ENCODE measurements at regions not wholly inside any gene's neighbourhood (a gene's known extent, or its start where the extent isn't known, plus 50 kb on each side); places are given as distances from the start of the nearest gene placed in this dataset.

DNA sequence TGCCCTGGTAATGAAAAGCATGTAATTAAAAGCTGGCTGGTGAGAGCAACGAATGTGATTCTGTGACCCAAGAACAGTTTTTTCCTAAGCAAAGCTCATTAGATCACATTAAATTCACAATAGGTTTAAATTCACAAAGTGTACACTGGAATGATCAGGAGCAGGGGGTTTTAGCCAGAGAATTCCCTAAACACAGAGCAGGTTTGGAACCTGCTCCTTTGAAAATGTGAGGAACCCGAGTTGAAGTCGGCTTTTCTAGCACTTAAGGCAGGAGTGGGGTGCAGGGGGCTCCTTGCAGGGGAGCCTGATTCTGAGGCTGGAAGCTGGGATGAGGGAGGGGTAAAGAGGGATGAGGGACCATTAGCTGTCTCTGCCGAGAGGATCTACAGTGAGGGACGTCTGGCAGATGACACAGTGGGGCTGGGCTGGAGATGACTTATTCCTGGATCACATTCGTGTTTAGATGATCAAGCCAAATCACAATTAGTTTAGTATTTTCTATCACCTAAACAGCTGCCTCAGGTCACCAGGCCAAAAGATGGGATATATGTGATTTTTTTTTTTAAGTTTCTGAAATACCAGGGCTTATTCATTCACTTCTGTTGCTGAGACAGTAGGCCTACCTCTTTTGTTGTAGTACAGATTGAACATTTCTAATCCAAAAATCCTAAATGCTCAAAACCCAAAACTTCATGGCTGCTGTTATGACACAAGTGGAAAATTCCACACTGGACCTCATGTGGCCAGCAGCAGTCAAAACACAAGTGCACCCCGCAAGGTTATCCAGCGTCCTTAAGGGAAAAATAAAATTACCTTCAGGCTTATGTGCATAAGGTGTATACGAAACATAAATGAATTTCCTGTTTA, 93.1 kb upstream of the HIVEP1 start:
- Mint-ChIP-seq H3K4me3 (no peak overlapping the region), H3K9me3 (no peaks in the 10 kb centered on the region), H3K4me1 (ENCODE audit: low read depth) (no peaks in the 10 kb centered on the region), H3K27ac (no peak overlapping the region), H3K36me3 (ENCODE audit: low read depth) (no peaks in the 10 kb centered on the region), H3K27me3 (no peaks in the 10 kb centered on the region)
- intact Hi-C loops (cut with micrococcal nuclease): no loop called here

DNA sequence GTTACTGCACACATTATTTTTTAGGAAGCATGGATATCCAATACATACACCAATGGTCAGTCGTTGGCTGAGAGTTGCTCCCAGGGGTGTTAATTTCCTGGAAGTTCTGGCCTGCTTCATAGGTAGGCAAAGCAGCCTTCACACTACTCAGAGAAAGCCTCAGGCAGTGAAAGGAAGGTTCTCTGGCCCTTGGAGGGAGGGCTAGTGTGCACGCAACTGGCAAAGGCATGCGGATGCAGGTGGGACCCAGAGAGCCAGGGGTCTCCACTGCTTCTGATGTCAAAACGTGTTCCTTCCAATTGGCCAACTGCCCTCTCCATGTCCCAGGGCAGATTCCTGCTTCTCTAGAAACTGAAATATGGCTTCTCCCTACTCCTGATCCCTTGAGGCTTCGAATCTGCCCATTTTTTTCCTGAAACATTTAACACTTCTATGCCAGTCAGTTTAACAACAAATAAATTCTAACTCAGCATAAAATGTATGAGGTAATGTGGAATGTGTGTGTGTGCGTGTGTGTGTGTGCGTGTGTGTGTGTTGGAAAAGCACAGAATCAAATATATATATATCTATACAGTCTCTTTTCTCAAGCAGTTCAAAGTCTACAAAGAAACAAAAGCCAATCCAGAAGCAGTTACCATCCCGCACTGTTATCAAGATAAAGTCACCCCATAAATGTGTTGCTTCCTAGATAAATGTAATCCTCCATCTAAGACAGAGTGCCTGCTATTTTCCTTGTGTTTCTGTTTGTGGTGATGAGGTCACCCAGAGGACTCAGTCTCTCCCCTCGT, 94.0 kb upstream of the HIVEP1 start:
- Mint-ChIP-seq H3K36me3 (ENCODE audit: low read depth) (no peaks in the 10 kb centered on the region), H3K27me3 (no peaks in the 10 kb centered on the region), H3K27ac (no peak overlapping the region), H3K4me3 (no peak overlapping the region), H3K9me3 (no peaks in the 10 kb centered on the region), H3K4me1 (ENCODE audit: low read depth) (no peaks in the 10 kb centered on the region)
- intact Hi-C loops (cut with micrococcal nuclease): no loop called here

DNA sequence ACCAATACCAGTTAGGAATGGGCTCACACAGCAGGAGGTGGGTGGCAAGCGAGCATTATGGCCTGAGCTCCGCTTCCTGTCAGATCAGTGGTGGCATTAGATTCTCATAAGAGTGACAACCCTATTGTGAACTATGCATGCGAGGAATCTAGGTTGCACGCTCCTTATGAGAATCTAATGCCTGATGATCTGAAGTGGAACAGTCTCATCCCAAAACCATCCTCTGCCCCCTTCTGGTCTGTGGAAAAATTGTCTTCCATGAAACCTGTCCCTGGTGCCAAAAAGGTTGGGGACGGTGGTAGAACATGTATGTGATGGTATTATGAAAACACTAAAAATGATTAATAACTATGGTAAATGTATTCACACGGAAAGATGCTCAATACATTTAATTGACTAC, 99.7 kb upstream of the HIVEP1 start:
- Mint-ChIP-seq H3K4me1 (ENCODE audit: low read depth) (no peaks in the 10 kb centered on the region), H3K36me3 (ENCODE audit: low read depth) (no peaks in the 10 kb centered on the region), H3K27ac (no peak overlapping the region), H3K9me3 (no peaks in the 10 kb centered on the region), H3K4me3 (no peak overlapping the region), H3K27me3 (no peaks in the 10 kb centered on the region)
- intact Hi-C loops (cut with micrococcal nuclease): loop anchor here (2.0 to 5.0 kb wide), 3 partner anchors 215 to 326 kb away; no protein-coding TSS in a partner anchor

DNA sequence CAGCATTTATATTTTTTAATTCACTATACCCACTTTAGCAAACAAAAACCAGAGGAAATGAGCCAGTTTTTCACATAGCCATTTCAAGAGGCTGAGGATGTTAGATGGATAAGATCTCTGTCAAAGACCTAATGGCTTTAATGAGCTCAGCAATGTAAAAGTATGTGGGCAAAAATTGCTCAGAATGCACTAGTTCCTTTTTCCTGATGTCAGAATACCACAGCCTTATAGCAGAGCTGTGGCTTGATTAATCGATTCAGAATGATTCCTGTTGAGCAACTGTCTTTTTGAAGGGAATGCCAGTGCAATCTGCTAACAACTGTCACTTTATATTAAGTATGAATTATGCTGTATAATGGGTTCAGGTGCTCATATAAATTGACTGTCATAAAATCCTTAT, 100.6 kb upstream of the HIVEP1 start:
- Mint-ChIP-seq H3K4me3 (no peak overlapping the region), H3K4me1 (ENCODE audit: low read depth) (no peaks in the 10 kb centered on the region), H3K27ac (no peak overlapping the region), H3K27me3 (no peaks in the 10 kb centered on the region), H3K9me3 (no peaks in the 10 kb centered on the region), H3K36me3 (ENCODE audit: low read depth) (no peaks in the 10 kb centered on the region)
- intact Hi-C loops (cut with micrococcal nuclease): loop anchor here (5.0 kb wide), 2 partner anchors 214 to 254 kb away; no protein-coding TSS in a partner anchor

DNA sequence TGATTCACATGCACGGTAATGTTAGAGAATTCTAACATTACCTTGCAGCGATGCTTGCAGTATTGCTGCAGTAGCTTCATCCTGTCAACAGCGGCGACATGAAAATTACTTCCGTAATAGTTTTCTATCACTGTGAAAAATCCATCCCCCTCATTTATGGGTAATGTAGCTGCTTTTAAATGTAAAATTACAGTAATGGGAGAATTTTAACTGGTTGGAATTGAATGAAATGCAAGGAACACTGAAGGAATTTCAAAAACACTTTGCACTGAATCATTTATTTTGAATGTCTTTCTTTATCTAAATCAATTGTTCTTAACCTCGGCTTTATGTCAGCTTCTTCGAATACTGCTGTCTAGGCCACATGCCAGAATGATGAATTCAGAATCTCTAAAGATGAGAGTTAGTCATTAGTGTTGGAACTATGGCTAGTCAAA, 102.4 kb upstream of the HIVEP1 start:
- Mint-ChIP-seq H3K4me1 (ENCODE audit: low read depth) (no peaks in the 10 kb centered on the region), H3K4me3 (no peak overlapping the region), H3K9me3 (no peaks in the 10 kb centered on the region), H3K27me3 (no peaks in the 10 kb centered on the region), H3K36me3 (ENCODE audit: low read depth) (no peaks in the 10 kb centered on the region), H3K27ac (no peak overlapping the region)
- intact Hi-C loops (cut with micrococcal nuclease): loop anchor here (5.0 kb wide), 2 partner anchors 212 to 252 kb away; no protein-coding TSS in a partner anchor

DNA sequence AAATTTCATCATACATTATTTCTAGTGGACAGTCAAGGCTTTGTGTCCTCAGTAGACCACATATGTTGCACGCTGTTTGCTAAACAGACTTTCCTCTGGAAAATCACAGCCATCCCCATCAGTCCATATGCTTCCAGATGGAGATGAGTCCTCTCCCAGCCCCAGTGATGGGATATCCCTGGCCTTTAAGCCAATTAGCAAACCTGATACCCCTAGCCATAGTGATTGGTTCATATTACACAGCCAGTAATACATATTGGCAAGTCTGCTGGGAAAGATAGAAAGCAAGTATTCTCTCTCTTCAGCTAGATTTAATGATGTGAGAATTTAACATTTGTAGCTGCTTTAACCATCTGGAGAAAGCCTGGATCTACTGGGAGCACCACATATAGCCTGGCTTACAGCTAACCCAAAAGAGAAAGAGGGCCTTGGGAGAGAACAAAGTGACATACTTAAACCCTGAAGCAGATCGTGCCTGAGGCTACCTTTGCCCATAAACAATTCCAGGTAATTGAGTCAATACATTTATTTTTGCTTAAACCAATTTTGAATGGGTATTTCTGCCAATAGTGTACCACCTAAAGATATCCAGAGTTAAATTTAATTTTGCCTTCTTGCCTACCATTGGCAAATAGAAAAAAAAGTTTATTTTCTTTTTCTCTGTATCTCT, 103.5 kb upstream of the HIVEP1 start:
- Mint-ChIP-seq H3K9me3 (no peaks in the 10 kb centered on the region), H3K36me3 (ENCODE audit: low read depth) (no peaks in the 10 kb centered on the region), H3K27ac (no peak overlapping the region), H3K4me1 (ENCODE audit: low read depth) (no peaks in the 10 kb centered on the region), H3K27me3 (no peaks in the 10 kb centered on the region), H3K4me3 (no peak overlapping the region)
- intact Hi-C loops (cut with micrococcal nuclease): no loop called here

DNA sequence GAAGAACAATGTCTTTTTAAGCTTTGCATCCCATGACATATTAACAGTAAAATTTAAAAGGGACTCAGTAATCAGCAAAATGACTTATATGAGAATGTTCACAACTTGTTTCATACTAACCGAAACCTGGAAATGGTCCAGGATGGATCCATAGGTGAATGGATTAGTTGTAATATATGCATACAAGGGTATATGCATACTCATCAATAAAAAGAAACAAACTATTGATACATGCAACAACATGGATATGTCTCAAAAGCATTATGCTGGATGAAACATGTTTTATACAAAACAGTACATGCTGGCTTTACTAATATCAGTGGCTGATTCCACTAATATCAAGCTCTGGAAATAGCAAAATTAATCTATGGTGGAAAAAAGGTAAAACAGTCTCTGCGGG, 108.5 kb upstream of the HIVEP1 start:
- no peak overlapping the region for H3K27ac Mint-ChIP-seq
- intact Hi-C loops (cut with micrococcal nuclease): no loop called here

DNA sequence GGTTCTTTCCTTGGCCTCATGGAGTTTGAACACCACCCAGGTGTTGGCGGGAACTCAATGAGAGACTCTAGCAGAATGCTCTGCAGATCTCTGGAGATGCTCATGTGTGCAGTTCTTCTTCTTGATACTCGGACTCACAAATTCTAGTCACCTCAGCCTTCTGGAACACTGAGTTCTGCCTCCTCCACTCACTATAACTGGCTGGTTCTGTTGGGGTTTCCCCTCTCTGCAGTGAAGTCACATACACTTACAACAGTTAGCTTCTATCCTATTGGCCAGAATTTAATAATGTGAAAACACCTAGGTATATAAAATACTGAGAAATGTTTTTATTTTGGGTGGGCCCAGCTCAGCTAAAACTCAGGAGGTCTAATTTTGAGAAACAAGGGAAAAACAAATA, 109.6 kb upstream of the HIVEP1 start:
- intact Hi-C loops (cut with micrococcal nuclease): no loop called here
- Mint-ChIP-seq H3K9me3 (no peaks in the 10 kb centered on the region), H3K4me3 (no peak overlapping the region), H3K27me3 (peaks cover 5% of the 10 kb centered on the region), H3K36me3 (ENCODE audit: low read depth) (no peaks in the 10 kb centered on the region), H3K27ac (no peak overlapping the region), H3K4me1 (ENCODE audit: low read depth) (no peaks in the 10 kb centered on the region)

More for the DNA sequence above, 108.5 kb upstream of the HIVEP1 start:
- Mint-ChIP-seq H3K4me1 (ENCODE audit: low read depth) (no peaks in the 10 kb centered on the region), H3K27me3 (peaks cover 5% of the 10 kb centered on the region), H3K4me3 (no peak overlapping the region), H3K9me3 (no peaks in the 10 kb centered on the region), H3K36me3 (ENCODE audit: low read depth) (no peaks in the 10 kb centered on the region)

DNA sequence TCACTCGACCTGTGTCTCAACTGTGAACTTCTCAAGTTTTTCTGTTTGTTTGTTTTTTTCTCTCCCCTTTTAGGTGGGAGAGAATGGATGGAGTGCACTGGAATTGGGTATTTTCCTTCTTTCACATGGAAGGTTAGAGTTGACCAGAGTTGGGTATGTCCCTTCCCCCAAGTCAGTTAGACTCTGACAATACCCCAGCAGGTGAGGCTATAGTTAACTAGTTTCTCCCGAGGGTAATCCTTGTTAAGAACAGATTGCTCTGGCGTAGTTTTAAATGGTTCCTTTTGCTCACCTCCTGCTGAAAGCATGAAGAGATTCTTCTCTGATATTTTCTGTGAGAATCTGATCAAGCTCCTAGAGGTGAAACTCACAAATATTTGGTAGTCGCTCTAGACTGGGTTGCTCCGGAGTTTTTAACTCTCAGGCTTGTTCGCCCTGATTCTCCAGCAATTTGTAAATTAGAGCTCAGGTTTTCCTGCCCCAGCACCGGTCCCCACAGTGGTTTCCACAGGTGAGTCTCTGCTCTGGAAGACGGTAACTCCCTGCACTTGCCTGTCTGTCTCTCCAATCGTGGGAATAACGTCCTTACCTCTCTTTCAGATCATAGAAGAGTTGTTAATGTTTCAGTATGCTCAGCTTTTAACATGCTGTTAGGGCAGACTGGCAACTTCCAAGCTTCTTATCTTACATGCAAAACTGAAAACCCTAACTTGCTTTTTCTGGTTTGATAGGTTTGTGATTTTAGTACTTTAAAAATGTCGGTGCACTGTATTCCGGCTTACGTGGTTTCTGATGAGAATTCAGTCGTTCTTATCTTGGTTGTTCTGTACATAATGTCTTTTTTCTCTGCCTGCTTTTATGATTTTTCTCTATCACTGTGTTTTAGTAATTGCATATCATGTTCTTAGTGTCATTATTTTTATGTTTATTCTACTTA, 111.2 kb upstream of the HIVEP1 start:
- H3K27ac Mint-ChIP-seq: no peak overlapping the region
- no peak overlapping the region for H3K4me3 Mint-ChIP-seq
- no peaks in the 10 kb centered on the region for H3K4me1 Mint-ChIP-seq (ENCODE audit: low read depth)
- H3K36me3 Mint-ChIP-seq (ENCODE audit: low read depth): no peaks in the 10 kb centered on the region
- peaks cover 5% of the 10 kb centered on the region for H3K27me3 Mint-ChIP-seq
- intact Hi-C loops (cut with micrococcal nuclease): no loop called here
- H3K9me3 Mint-ChIP-seq: peaks cover 2% of the 10 kb centered on the region

DNA sequence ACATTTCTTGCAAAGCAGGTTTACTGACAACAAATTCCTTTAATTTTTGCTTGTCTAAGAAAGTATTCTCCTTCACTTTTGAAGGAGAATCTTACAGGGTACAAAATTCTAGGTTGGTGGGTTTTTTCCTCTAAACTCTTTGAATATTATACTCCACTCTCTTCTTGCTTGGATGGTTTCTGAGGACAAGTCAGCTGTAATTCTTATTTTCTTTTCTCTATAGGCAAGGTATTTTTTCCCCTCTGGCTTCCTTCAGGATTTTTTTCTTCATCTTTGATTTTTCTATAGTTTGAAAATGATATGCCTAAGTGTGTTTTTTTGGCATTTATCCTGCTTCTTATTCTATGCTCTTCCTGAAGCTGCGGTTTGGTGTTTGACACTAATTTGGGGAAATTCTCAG, 112.5 kb upstream of the HIVEP1 start:
- H3K4me3 Mint-ChIP-seq: no peak overlapping the region
- H3K36me3 Mint-ChIP-seq (ENCODE audit: low read depth): no peaks in the 10 kb centered on the region
- peaks cover 5% of the 10 kb centered on the region for H3K27me3 Mint-ChIP-seq
- H3K4me1 Mint-ChIP-seq (ENCODE audit: low read depth): no peaks in the 10 kb centered on the region
- intact Hi-C loops (cut with micrococcal nuclease): no loop called here
- H3K9me3 Mint-ChIP-seq: peaks cover 8% of the 10 kb centered on the region
- no peak overlapping the region for H3K27ac Mint-ChIP-seq

DNA sequence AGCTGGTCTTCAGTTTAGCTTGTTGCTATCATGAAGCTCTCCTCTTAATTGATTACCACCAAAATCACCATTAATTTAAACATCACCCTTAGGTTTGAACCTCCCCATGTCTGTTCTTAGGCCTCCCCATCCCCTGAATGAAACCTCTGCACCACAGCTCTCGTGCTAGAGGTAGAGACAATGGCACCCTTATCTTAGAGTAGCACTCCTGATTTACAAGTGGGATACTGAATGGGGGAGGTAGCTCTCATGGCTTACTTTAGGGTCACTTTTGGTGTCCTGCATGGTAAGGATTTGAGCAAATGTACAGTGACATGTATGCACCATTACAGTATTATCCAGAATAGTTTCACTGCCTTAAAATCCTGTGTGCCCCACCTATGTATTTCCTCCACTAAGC, 115.6 kb upstream of the ADTRP start:
- intact Hi-C loops (cut with micrococcal nuclease): no loop called here
- H3K27me3 Mint-ChIP-seq: no peaks in the 10 kb centered on the region
- H3K4me3 Mint-ChIP-seq: no peak overlapping the region
- no peak overlapping the region for H3K27ac Mint-ChIP-seq
- H3K9me3 Mint-ChIP-seq: peaks cover 8% of the 10 kb centered on the region
- no peaks in the 10 kb centered on the region for H3K36me3 Mint-ChIP-seq (ENCODE audit: low read depth)
- no peaks in the 10 kb centered on the region for H3K4me1 Mint-ChIP-seq (ENCODE audit: low read depth)

DNA sequence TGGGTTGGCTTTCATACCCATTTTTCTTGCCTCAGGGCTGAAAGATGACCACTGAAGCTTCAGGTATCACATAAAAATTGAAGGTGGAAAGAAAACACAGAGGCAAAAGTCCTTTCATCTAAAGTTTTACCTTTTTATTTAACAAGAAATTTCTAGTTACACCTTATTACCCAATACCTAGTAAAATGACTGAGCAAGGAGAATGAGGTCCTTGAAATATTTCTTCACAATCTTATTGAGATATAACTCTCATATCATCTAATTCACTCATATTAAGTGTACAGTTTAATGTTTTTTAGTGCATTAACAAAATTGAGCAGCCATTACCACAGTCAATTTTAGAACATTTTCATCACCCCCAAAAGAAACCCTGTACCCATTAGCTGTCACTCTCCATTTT, 112.9 kb upstream of the ADTRP start:
- Mint-ChIP-seq H3K27me3 (no peaks in the 10 kb centered on the region), H3K9me3 (peaks cover 8% of the 10 kb centered on the region), H3K4me1 (ENCODE audit: low read depth) (no peaks in the 10 kb centered on the region), H3K4me3 (no peak overlapping the region), H3K27ac (no peak overlapping the region), H3K36me3 (ENCODE audit: low read depth) (no peaks in the 10 kb centered on the region)
- intact Hi-C loops (cut with micrococcal nuclease): no loop called here

DNA sequence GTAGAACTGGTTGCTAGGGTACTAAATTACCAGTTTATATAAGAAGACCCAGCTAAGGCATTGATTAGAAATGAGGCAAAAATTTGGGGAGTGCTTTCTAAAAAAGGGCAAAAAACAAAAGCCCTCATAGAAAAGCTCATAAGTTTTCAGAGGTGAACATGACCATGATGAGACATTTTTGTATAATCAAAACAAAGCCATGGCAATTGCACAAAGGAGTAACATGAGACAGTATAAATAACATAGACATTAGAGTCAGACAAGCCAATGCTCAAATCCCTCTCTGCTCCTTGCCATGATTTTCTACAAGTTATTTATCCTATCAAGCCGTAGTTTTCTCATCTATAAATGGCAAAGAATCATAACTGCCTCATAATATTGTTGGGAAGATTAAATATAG, 112.2 kb upstream of the ADTRP start:
- Mint-ChIP-seq H3K36me3 (ENCODE audit: low read depth) (no peaks in the 10 kb centered on the region), H3K27ac (no peak overlapping the region), H3K4me3 (no peak overlapping the region), H3K4me1 (ENCODE audit: low read depth) (no peaks in the 10 kb centered on the region), H3K27me3 (no peaks in the 10 kb centered on the region), H3K9me3 (peaks cover 6% of the 10 kb centered on the region)
- intact Hi-C loops (cut with micrococcal nuclease): no loop called here

Data from dendritic cell treated with granulocyte-macrophage colony-stimulating factor and Interleukin-4, amounts not matched to agents 40 ng/mL and 50 ng/mL, for 4 days (primary cell).